ENCODE measurements at regions not wholly inside any gene's neighbourhood (a gene's known extent, or its start where the extent isn't known, plus 50 kb on each side); places are given as distances from the start of the nearest gene placed in this dataset.
"Not testable (repeated sequence)": the region's sequence is repeated elsewhere in the genome, so short reads cannot be mapped to it uniquely, and the experiment has no call there.

- DNase-seq (ENCODE audit: low read depth in 2 of 2) = no peak
Observed at GRCh38 chr14:43872752-43873655, 634.1 kb downstream of the FSCB start.

GRCh38 chr14:43872222-43872621 lies 634.9 kb downstream of the FSCB start:
- no peak for DNase-seq (ENCODE audit: low read depth in 2 of 2)

GRCh38 chr14:43858981-43859380 lies 648.1 kb downstream of the FSCB start:
- DNase-seq (ENCODE audit: low read depth in 2 of 2) = no peak

- no peak for DNase-seq (ENCODE audit: low read depth in 2 of 2)
Observed at GRCh38 chr14:43855556-43855955, 651.5 kb downstream of the FSCB start.

GRCh38 chr14:43853541-43853940 lies 653.5 kb downstream of the FSCB start:
- DNase-seq (ENCODE audit: low read depth in 2 of 2) = no peak

- DNase-seq (ENCODE audit: low read depth in 2 of 2) = no peak
Observed at GRCh38 chr14:43803076-43803689, 703.9 kb downstream of the FSCB start.

GRCh38 chr14:43795600-43796228 lies 711.4 kb downstream of the FSCB start:
- no peak for DNase-seq (ENCODE audit: low read depth in 2 of 2)

GRCh38 chr14:43793579-43793978 lies 713.5 kb downstream of the FSCB start:
- DNase-seq (ENCODE audit: low read depth in 2 of 2) = no peak

- DNase-seq (ENCODE audit: low read depth in 2 of 2) = no peak
Observed at GRCh38 chr14:43792980-43793379, 714.1 kb downstream of the FSCB start.

- DNase-seq (ENCODE audit: low read depth in 2 of 2) = no peak
Observed at GRCh38 chr14:43790681-43791080, 716.4 kb downstream of the FSCB start.

- DNase-seq (ENCODE audit: low read depth in 2 of 2) = no peak
Observed at GRCh38 chr14:43789458-43789857, 717.6 kb downstream of the FSCB start.

GRCh38 chr14:43786066-43786762 lies 720.9 kb downstream of the FSCB start:
- DNase-seq (ENCODE audit: low read depth in 2 of 2) = no peak

GRCh38 chr14:43784432-43784831 lies 722.7 kb downstream of the FSCB start:
- not testable (repeated sequence) for DNase-seq (ENCODE audit: low read depth in 2 of 2)

- DNase-seq (ENCODE audit: low read depth in 2 of 2) = no peak
Observed at GRCh38 chr14:43778937-43779639, 728.0 kb downstream of the FSCB start.

GRCh38 chr14:43778570-43778936 lies 728.5 kb downstream of the FSCB start:
- DNase-seq (ENCODE audit: low read depth in 2 of 2) = no peak

GRCh38 chr14:43765474-43765873 lies 741.6 kb downstream of the FSCB start:
- no peak for DNase-seq (ENCODE audit: low read depth in 2 of 2)

GRCh38 chr14:43764433-43764832 lies 742.6 kb downstream of the FSCB start:
- no peak for DNase-seq (ENCODE audit: low read depth in 2 of 2)

- DNase-seq (ENCODE audit: low read depth in 2 of 2) = no peak
Observed at GRCh38 chr14:43755707-43756106, 751.4 kb downstream of the FSCB start.

- DNase-seq (ENCODE audit: low read depth in 2 of 2) = no peak
Observed at GRCh38 chr14:43754838-43755237, 752.2 kb downstream of the FSCB start.

GRCh38 chr14:43745746-43746145 lies 761.3 kb downstream of the FSCB start:
- no peak for DNase-seq (ENCODE audit: low read depth in 2 of 2)

- no peak for DNase-seq (ENCODE audit: low read depth in 2 of 2)
Observed at GRCh38 chr14:43735932-43736331, 771.2 kb downstream of the FSCB start.

Measured in dermis microvascular lymphatic vessel endothelial cell (primary cell).